COLO668 (cell line): ENCODE measurements at regions not wholly inside any gene's neighbourhood (a gene's known extent, or its start where the extent isn't known, plus 50 kb on each side); places are given as distances from the start of the nearest gene placed in this dataset.
"Not testable (repeated sequence)": the region's sequence is repeated elsewhere in the genome, so short reads cannot be mapped to it uniquely, and the experiment has no call there.

Experiments
- DNase-seq: peaks from one replicate; lab custom pipeline; 2025; ENCODE audit not compliant: unreplicated experiment; lab: John Stamatoyannopoulos, UW

DNA sequence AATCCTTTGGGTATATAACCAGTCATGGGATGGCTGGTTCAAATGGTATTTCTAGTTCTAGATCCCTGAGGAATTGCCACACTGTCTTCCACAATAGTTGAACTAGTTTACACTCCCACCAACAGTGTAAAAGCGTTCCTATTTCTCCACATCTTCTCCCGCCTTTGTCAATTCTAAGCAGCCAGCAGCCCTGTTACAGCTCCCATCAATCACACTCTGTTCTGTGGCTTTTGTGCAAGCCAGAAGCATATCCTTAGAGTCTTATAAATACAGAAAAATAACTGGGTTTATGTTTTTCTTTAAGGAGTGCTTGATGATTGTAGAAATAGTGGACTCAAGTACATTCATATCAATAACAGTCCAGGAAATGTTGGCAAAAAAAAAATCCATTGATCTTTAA, 232.9 kb downstream of the ASMT start:
- not testable (repeated sequence) for DNase-seq

- no peak for DNase-seq
These were observed 236.7 kb downstream of the ASMT start for GRCh38 chrX:1851527-1851926.

DNA sequence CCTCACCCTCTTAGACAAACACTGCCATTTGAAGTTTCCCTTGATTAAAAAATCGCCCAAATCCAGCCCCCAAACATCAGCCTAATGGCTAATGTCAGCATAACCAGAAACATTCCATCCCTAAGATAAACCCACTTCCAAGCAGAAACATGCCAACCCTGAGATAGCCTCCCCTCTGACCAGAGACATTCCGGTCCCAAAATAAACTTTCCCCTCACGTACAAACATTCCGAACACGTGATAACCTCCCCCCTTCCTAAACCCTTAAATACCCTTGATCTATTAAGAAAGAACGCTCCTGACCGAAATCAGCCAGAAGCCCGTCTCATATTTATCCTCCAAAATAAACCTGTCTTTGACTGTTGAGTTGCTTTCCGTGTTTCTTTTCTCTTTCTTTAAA, 237.2 kb downstream of the ASMT start:
- no peak for DNase-seq

DNA sequence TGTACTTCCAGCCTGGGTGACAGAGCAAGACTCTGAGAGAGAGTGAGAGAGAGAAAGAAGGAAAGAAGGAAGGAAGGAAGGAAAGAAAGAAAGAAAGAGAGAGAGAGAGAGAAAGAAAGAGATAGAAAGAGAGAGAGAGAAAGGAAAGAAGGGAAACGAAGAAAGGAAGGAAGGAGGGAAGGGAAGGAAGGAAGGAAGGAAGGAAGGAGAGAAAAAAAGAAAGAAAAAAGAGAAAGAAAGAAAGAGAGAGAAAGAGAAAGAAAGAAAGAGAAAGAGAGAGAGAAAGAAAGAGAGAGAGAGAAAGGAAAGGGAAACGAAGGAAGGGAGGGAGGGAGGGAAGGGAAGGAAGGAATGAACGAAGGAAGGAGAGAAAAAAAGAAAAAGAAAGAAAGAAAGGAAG, 238.6 kb downstream of the ASMT start:
- DNase-seq = no peak

DNA sequence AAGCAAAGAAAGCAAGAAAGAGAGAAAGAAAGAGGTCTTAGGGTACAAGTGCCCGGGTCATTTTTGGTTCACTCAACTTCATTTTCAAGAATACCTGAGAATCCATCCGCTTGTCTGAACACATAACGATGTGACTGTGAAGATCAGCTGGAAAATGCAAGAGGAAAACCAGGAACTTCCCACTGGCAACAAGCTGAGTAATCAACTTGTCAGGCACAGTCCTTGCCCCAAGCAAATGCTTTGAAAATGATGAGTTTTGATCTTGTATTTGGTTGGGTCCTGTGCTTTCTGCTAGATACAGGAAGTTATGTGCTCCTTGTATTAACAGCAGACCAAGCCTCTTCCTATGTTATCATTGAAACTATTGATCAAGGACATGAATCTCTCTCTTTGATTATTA, 239.1 kb downstream of the ASMT start:
- no peak for DNase-seq

- DNase-seq = not testable (repeated sequence)
These were observed 240.0 kb downstream of the ASMT start for GRCh38 chrX:1854861-1855260.

DNA sequence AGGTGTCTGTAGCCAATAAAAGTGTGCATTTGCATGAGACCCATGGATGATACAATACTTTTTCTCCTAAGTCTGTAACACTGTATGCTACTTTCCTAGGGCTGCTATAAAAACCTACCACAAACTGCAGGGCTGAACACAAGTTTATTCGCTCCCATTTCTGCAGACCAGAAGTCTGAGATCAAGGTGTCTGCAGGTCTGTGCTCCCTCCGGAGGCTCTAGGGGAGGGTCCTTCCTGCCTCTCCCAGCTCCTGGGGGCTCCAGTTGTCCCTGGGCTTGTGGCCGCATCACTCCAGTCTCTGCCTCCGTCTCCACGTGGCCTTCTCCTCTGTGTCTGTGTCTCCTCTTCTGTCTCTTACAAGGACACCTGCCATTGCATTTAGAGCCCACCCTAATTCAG, 244.4 kb downstream of the ASMT start:
- not testable (repeated sequence) for DNase-seq

- no peak for DNase-seq
These were observed 246.2 kb downstream of the ASMT start for GRCh38 chrX:1860936-1861594.

DNA sequence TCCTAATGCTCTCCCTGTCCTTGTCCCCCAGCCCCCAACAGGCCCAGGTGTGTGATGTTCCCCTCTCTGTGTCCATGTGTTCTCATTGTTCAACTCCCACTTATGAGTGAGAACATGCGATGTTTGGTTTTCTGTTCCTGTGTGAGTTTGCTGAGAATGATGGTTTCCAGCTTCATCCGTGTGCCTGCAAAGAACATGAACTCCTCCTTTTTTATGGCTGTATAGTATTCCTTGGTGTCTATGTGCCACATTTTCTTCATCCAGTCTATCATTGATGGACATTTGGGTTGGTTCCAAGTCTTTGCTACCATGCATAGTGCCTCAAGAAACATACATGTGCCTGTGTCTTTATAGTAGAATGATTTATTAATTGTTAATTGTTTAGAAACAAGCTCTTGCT, 249.1 kb downstream of the ASMT start:
- DNase-seq = not testable (repeated sequence)

DNA sequence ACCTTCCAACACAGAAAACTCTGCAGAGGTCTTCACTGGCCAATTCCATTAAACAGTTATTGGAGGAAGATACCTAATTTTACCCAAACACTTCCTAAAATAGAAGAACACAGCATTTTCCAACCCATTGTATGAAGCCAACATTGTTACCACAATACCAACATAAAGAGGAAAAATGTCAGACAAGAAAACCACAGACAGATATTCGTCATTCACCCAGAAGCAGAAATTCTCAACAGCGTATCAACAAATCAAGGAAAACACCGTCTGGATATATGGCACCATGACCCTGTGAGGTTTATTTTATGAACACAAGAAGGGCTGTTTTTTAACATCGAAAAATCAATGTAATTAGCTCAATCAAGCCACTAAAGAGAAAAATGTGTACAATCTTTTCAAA, 255.6 kb downstream of the ASMT start:
- DNase-seq = no peak

GRCh38 chrX:1871887-1872286, 257.0 kb downstream of the ASMT start:
- DNase-seq = no peak

GRCh38 chrX:1873671-1874070, 258.8 kb downstream of the ASMT start:
- DNase-seq = no peak

DNA sequence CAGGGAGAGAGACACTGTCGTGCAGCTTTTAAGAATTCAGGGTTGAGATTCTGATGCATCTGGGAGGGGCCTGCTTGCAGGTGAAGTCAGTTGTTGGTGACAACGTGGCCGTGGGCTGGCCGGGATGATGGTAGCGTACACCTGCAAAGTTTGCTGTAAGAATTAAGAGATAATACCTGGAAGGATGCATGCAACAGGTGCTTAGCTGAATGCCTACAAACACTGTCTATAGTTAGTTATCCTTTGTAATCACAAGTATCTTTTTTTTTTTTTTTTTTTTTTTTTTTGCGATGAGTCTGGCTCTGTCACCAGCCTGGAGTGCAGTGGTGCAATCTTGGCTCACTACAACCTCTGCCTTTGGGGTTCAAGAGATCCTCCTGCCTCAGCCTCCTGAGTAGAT, 259.6 kb downstream of the ASMT start:
- no peak for DNase-seq

- DNase-seq = no peak
These were observed 260.0 kb downstream of the ASMT start for GRCh38 chrX:1874899-1875298.

GRCh38 chrX:1876041-1876440, 261.2 kb downstream of the ASMT start:
- DNase-seq = no peak

GRCh38 chrX:1877780-1878179, 262.9 kb downstream of the ASMT start:
- no peak for DNase-seq

- DNase-seq = not testable (repeated sequence)
These were observed 266.3 kb downstream of the ASMT start for GRCh38 chrX:1880884-1881817.

DNA sequence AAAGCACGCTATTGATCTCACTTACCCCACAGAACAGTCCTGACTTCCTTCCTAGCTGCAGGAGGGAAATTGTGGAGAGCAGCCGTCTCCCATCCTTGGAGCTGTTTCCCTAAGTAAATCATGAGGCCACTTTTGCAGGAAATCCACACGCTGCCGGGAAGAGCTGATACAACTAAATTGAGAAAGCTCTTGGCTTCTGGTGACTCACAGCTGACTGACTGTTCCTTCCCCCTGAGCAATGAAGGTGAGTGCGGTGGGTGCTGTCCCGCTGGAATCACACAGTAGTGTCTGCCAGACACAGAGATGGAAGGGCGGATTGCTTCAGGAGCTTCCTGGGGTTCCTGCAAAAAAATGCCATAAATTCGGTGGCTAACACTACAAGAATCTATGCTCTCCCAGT, 268.9 kb downstream of the ASMT start:
- no peak for DNase-seq

GRCh38 chrX:1884446-1884845, 269.6 kb downstream of the ASMT start:
- no peak for DNase-seq

- no peak for DNase-seq
These were observed 270.3 kb downstream of the ASMT start for GRCh38 chrX:1885116-1885515.

DNA sequence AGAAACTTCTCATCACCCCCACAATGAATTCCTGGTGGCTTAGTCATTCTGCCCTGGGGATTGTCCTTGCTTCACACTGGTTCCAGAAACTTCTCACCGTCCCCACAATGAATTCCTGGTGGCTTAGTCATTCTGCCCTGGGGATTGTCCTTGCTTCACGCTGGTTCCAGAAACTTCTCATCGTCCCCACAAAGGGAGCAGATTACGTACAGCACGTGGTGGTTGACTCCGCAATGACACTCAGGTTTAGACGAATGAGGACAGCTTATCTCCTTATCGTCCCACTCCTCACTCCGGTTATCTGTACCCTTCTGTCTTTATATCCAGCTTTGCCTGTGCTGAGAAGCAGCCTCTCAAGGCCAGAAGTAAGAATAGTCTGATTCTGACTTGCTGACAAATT, 273.4 kb downstream of the ASMT start:
- DNase-seq = not testable (repeated sequence)

DNA sequence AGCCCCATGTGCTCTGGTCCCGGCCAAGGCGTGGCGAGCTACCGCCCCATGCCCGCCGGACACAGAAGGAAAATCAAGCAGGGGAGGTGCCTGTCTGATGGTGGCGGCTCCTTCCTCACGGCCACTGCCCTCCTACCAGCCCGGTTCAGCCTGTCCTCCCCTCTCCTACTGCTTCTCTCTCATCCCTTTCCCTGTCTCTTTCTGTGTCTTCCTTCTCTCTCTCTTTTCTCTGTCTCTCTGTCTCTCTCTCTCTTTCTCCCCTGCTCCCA, 279.1 kb downstream of the ASMT start:
- DNase-seq = no peak

- no peak for DNase-seq
These were observed 279.9 kb downstream of the ASMT start for GRCh38 chrX:1894740-1895139.
